Midbrain (tissue), 1 donor: ENCODE measurements at regions not wholly inside any gene's neighbourhood (a gene's known extent, or its start where the extent isn't known, plus 50 kb on each side); places are given as distances from the start of the nearest gene placed in this dataset.

Experiments
- DNase-seq: peaks from one replicate; lab custom pipeline; 2025; lab: John Stamatoyannopoulos, UW

DNA sequence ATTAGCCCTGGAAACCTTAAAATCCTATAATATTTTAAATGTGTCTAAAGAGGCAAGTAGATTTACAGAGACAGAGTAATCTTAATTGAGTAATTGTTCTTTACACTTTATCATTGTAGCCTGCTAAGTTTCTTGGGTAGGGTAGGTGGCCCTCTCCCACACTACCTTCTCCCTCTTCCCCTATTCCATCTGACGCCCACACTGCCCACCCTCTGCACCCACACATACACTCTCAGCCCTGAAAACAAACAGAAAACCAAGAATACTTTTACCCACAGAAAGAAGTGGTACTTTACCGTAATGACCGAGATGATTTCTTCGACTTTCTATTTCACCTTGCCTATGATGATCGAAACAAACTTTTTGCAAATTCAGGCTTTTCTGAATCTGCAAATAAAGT, 320.4 kb upstream of the OBI1 start:
- no peak for DNase-seq

- peak; percentile 70 for DNase-seq
Observed at GRCh38 chr13:78978381-78978998, 319.5 kb upstream of the OBI1 start.

DNA sequence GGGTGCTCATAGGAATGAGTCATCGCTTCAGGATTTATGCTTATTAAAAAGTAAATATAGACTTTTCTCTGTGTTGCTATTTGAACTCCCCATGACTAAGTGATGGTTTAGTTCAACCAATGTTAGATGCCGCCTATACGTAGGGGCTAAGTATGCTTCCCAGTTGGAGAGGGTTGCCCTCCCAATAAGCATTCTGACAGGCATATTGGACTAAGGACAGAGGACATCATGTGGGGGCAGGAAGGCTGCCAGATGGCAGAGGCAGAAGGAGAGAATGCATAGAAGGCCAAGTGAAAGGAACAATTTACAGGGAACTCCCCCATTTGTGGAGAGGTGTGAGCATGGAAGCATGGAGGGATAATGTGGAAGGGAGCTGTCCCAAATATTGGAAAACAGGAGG, 318.4 kb upstream of the OBI1 start:
- no peak for DNase-seq

GRCh38 chr13:78976696-78977095, 317.7 kb upstream of the OBI1 start:
- no peak for DNase-seq

GRCh38 chr13:78972561-78972960, 313.6 kb upstream of the OBI1 start:
- no peak for DNase-seq

DNA sequence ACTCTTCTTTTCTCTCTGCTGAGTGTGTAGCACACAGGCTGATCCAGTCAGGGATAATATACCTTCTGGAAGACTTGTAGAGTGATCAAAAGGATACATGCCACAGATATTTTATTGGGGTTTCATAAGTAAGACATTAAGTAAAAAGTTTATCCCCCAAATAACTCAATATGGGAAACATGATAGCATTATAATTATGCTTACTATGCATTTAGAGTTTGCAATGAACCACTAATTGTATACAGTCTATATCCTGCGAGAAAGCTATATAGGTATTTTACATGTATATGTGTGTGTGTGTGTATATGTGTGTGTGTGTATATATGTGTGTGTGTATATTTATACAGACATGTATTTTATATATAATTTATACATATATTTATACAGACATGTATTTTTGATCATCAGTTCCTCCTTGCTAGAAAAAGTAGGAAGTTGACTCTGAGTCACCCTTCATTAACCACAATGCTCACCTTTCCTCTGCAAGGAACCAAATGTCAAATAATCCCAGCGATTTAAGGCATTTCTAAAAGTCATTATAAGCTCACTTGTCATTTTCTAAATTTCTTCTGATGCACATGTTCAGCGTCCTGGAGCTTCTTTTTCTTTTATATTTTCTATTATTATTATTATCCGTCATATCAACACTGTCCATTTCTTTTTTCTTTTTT, 312.5 kb upstream of the OBI1 start:
- DNase-seq, result no peak

GRCh38 chr13:78960881-78961280, 301.9 kb upstream of the OBI1 start:
- DNase-seq, result no peak

- no peak for DNase-seq
Observed at GRCh38 chr13:78958006-78958405, 299.1 kb upstream of the OBI1 start.

DNA sequence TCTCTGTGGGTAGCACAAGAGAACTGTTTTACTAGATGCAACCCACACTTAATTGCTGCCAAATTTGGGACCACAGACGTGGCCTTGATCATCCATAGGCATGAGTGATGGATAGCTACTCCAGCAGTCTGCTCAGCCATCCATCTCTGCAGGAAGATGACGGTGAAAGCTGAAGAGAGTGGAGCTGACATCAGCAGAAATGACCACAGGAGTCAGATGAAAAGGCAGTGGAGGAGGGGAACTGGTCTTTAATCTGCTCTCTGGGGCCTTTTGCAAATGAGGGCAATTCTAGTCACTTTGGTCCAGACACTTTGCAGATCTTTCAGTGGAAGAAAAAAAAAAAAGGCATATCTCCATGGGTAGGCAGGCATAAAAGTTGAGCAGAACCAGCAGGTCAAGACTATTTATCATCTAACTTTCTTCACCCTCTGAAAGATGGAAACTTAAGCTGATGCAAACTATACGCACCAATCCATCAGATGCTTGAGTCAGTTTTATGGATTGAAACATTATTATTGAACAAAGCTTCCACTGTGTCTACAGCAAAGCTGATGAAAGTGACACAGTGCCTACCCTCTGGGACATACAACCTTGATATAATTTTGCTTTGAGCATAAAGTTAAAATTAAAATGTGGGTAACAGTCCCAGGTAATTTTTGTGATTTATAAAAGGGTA, 281.6 kb upstream of the OBI1 start:
- DNase-seq, result no peak

GRCh38 chr13:78934336-78934735, 275.4 kb upstream of the OBI1 start:
- no peak for DNase-seq

GRCh38 chr13:78915015-78915414, 256.1 kb upstream of the OBI1 start:
- no peak for DNase-seq

DNA sequence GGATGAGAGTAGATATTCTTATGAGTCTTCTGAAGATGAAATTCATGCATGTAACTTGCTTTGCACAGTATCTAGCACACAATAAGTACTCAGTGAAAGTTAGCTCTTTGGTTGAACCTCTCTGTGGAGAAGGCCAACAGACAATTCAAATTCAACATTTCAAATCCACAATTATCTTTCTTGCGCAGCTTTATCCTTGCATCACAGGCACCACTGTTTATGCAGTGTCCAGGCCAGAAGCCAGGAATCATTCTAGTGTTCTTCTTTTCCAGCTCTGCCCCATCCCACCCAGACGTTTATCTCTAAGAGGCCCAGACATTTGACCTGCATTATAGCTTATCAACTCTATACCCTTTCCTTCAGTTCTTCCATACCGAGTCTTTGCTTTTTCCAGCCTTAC, 254.7 kb upstream of the OBI1 start:
- no peak for DNase-seq

DNA sequence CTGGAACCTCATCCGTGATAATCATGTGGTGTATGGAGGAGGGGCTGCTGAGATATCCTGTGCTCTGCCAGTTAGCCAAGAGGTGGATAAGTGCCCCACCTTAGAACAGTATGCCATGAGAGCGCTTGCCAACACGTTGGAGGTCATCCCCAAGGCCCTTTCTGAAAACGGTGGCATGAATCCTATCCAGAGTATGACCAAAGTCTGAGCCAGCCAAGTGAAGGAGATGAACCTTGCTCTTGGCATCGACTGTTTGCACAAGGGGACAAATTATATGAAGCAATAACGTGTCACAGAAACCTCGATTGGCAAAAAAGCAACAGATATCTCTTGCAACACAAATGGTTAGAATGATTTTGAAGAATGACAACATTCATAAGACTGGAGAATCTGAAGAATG, 251.2 kb upstream of the OBI1 start:
- DNase-seq, result no peak

DNA sequence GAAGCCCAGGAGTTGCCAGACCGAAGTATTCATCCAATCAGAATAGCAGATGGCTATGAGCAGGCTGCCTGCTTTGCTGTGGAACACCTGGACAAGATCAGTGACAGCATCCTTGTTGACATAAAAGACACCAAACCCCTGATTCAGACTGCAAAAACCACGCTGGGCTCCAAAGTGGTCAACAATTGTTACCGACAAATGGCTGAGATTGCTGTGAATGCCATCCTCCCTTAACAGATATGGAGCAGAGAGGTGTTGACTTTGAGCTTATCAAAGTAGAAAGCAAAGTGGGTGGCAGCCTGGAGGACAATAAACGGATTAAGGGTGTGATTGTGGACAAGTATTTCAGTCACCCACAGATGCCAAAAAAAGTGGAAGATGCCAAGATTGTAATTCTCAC, 250.3 kb upstream of the OBI1 start:
- no peak for DNase-seq

GRCh38 chr13:78907006-78907405, 248.1 kb upstream of the OBI1 start:
- DNase-seq, result no peak

GRCh38 chr13:78897200-78897599, 238.2 kb upstream of the OBI1 start:
- no peak for DNase-seq

- no peak for DNase-seq
Observed at GRCh38 chr13:78884571-78884970, 225.6 kb upstream of the OBI1 start.

GRCh38 chr13:78881751-78882150, 222.8 kb upstream of the OBI1 start:
- DNase-seq, result no peak

DNA sequence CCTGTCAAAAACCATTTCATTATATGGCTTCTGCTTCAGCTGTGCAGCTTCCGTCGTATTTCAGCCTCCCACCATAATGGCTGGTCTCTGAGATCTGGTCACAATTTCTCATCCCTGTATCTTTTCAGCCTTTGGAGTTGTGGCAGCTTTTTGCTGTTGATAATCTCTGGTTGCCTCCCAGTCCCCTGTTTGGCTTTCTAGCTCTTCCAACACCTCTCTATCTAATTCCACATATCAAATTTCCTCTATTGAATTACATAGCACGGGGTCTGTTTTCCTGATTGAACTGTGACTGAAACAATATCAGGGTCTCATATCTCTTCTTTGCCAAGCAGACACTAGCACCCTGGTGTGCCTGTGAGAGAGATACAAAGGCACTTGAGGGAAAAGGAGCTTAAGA, 222.1 kb upstream of the OBI1 start:
- no peak for DNase-seq

GRCh38 chr13:78876915-78877549, 218.1 kb upstream of the OBI1 start:
- no peak for DNase-seq

DNA sequence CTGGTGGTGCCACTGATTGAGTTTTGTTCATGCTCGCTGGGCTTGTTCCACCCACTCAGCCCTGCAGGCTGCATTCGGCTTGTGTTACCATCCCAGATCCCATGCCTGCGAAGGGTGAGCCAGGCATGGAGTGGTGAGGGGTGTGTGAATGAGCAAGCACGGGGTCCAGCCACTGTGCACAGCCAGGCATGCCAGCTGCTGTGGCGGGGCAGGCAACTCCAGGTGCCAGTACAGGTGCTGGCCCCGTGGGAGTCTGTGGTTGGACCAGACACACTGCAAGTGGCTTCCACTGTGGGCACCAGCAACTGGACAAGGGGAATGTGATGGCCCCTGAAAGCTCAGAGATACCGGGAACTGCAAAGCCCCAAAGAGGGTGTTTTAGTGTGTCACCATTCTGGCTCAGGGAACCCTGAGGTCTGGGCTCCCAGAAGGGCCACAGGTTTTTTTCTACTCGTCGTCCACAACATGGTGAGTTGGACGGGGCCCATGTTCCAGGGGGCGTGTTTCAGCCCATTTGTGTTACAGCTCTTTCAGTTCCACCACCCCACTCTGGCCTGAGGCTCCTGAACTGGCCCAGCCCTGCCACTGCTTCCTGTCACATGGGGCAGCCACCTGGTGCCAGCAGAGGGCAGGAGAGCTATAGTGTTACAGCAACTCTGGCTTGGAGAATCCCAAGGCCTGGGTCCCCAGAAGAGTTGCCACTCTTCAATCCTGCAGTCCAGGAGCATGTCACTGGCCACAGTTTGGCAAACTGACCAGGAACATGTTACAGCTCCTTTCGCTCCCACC, 217.0 kb upstream of the OBI1 start:
- no peak for DNase-seq

DNA sequence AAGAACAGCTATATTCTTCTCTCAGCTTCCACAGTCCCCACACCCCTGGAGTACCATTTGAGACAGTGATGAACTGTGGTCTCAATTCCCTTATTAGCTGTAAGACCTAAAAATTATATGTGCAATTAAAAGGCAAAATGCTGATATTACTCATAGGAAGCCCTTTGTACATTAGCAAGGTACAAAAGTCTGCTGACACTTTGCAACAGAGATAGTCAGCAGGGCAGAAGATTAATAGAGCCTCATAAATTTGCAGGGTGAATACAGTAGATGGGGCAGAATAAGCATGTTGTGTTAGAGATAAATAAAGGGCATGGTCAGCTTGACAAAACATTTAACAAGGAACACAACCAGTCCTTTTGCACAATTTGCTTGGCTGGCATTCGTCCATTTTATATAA, 210.0 kb upstream of the OBI1 start:
- no peak for DNase-seq
